ENCODE measurements at regions not wholly inside any gene's neighbourhood (a gene's known extent, or its start where the extent isn't known, plus 50 kb on each side); places are given as distances from the start of the nearest gene placed in this dataset.

DNA sequence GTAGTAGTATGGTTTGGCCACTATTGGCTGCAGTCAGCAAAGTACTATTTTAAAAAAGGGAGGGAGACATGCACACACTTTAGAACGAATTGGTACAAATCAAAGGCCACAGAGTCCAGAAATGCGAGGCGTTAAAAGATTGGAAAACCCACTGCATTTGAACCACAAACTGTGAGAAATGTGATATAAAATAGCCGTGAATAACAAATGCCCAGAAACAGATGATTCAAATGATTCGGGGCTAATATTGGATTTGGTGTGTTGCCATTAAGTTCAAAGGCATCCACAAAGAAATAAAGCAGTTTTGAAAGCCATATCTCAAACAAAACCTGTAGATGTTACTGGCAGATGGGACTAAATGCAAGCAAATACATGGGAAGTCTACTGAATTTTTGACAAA lies 140.9 kb upstream of the HMHB1 start:
- Histone ChIP-seq H3K23ac (ENCODE audit: insufficient read length) (no peak overlapping the region), H2BK15ac (ENCODE audit: low read length) (no peak overlapping the region), H2BK120ac (replicated peaks; ENCODE audit: low read depth, low read length) (no peak overlapping the region), H3K23me2 (ENCODE audit: low read depth, low read length) (no peaks in the 10 kb centered on the region), H2BK20ac (ENCODE audit: low read length) (no peak overlapping the region), H4K5ac (ENCODE audit: insufficient read length, low read depth, low read length) (no peak overlapping the region), H3K4me3 (ENCODE audit: extremely low read depth in 1 of 4, insufficient read depth in 2 of 4, low read depth in 3 of 4, low read length in 4 of 4) (no peak overlapping the region), H4K20me1 (replicated peaks in 1 of 2; ENCODE audit: control insufficient read depth in 1 of 2, insufficient read depth in 2 of 2, low read length in 2 of 2) (no peaks in the 10 kb centered on the region), H3K27ac (ENCODE audit: low read depth, low read length) (no peak overlapping the region), H3K18ac (ENCODE audit: extremely low read depth, low read length) (no peak overlapping the region), H2AK5ac (ENCODE audit: low read depth, low read length) (no peak overlapping the region), H2BK5ac (ENCODE audit: low read depth, low read length) (no peak overlapping the region), H3K56ac (replicated peaks; ENCODE audit: insufficient read length, low read depth, low read length) (no peak overlapping the region), H3K27me3 (replicated peaks in 1 of 4; ENCODE audit: control insufficient read depth in 3 of 4, extremely low read depth in 1 of 4, insufficient read depth in 3 of 4, low read length in 3 of 4) (peaks cover 0 to 1% (median 0%) of the 10 kb centered on the region in 4 experiments; a peak in 1 of 7 replicates), H3K79me1 (ENCODE audit: low read depth, low read length) (no peaks in the 10 kb centered on the region), H3K4me2 (ENCODE audit: insufficient read depth in 1 of 2, low read depth in 2 of 2, low read length in 2 of 2) (no peak overlapping the region), H2BK12ac (ENCODE audit: low read depth, low read length) (no peak overlapping the region), H3K9me3 (ENCODE audit: insufficient read depth in 2 of 2, low read depth in 1 of 2, low read length in 1 of 2) (no peaks in the 10 kb centered on the region; a peak in 1 of 4 replicates), H3K36me3 (ENCODE audit: control insufficient read depth in 2 of 4, insufficient read depth in 4 of 4, low read length in 3 of 4) (no peaks in the 10 kb centered on the region), H4K91ac (replicated peaks; ENCODE audit: insufficient read length, low read length) (no peak overlapping the region), H3K14ac (ENCODE audit: insufficient read length) (no peak overlapping the region), H4K8ac (ENCODE audit: extremely low read depth, insufficient read depth, low read length) (no peak overlapping the region), H2AFZ (ENCODE audit: low read length) (no peak overlapping the region), H3K79me2 (ENCODE audit: control insufficient read depth in 1 of 2, insufficient read depth in 2 of 2, low read length in 2 of 2) (no peaks in the 10 kb centered on the region), H3K4ac (replicated peaks; ENCODE audit: insufficient read length, low read depth, low read length) (no peak overlapping the region), H3K4me1 (replicated peaks in 1 of 4; ENCODE audit: control insufficient read depth in 3 of 4, insufficient read depth in 4 of 4, low read length in 3 of 4) (no peaks in the 10 kb centered on the region), H3K9ac (replicated peaks in 1 of 4; ENCODE audit: extremely low read depth in 1 of 4, low read depth in 3 of 4, low read length in 3 of 4) (no peak overlapping the region)
- DNase-seq (ENCODE audit: low read depth in 1 of 2, low spot score in 2 of 2) (no peak), FAIRE-seq (no peak)
- ChIA-PET CTCF (ENCODE audit: partially characterized antibody) (interaction anchor here (0.9 kb wide), 1 partner anchor 58 kb away, joined by 3 read pairs; no protein-coding TSS in a partner anchor), POLR2A (ENCODE audit: partially characterized antibody) (no interaction called here)
- TF ChIP-seq KDM1A (IDR thresholded peaks at IDR 0.05; ENCODE audit: borderline replicate concordance, low read length) = no peak
- TF ChIP-seq RFX5 (IDR thresholded peaks at IDR 0.05; ENCODE audit: borderline replicate concordance, low read depth, low read length) = no peak
- TF ChIP-seq FOSL1 (IDR thresholded peaks at IDR 0.05; ENCODE audit: insufficient read depth, low read depth, low read length) = no peak
- 94% methylated on average over 5 of the region's 5 CpGs; no CpG with 5 or more reads in 1 of the 2 experiments for WGBS, 2 experiments (ENCODE audit: extremely low coverage in 1 of 2, insufficient coverage in 1 of 2, insufficient read length in 1 of 2, insufficient replicate concordance in 2 of 2, low coverage in 1 of 2, low lambda C conversion rate in 2 of 2, missing lambda C conversion rate in 1 of 2)
